OCI-LY1 (cell line): ENCODE measurements at regions not wholly inside any gene's neighbourhood (a gene's known extent, or its start where the extent isn't known, plus 50 kb on each side); places are given as distances from the start of the nearest gene placed in this dataset.

ENCODE experiments used
- H2AFZ ChIP-seq: fragments of 200-600 bp; sonication (generic), shearing (Covaris generic); 2 replicates; pipeline ENCODE4 v1.6.0; 2014; ENCODE audit warnings: antibody characterized with exemption, mild to moderate bottlenecking, low read length
- H3F3A ChIP-seq: fragments of 200-600 bp; sonication (generic), shearing (Covaris generic); 2 replicates; pipeline ENCODE4 v1.6.0; 2014; ENCODE audit warnings: mild to moderate bottlenecking, antibody characterized with exemption, low read length, moderate library complexity; ENCODE audit not compliant: insufficient read depth
- H3K27ac ChIP-seq: fragments of 200-600 bp; sonication (generic); 2 replicates; pipeline ENCODE4 v1.5.1; 2014; ENCODE audit warnings: low read length, mixed run types, mild to moderate bottlenecking, low read depth; ENCODE audit not compliant: poor library complexity, severe bottlenecking
- H3K27me3 ChIP-seq: fragments of 200-600 bp; sonication (generic); 2 replicates; pipeline ENCODE4 v1.6.0; 2014; ENCODE audit warnings: antibody characterized with exemption, mild to moderate bottlenecking, low read length, moderate library complexity; ENCODE audit not compliant: insufficient read depth
- H3K36me3 ChIP-seq: fragments of 200-600 bp; sonication (generic); 2 replicates; pipeline ENCODE4 v1.6.1; 2014; ENCODE audit warnings: mild to moderate bottlenecking, antibody characterized with exemption, low read length, moderate library complexity, mixed read lengths; ENCODE audit not compliant: insufficient read depth
- H3K4me1 ChIP-seq: fragments of 200-600 bp; sonication (generic); 2 replicates; pipeline ENCODE4 v1.5.1; 2014; ENCODE audit warnings: mild to moderate bottlenecking, low read length, moderate library complexity; ENCODE audit not compliant: insufficient read depth, severe bottlenecking
- H3K4me2 ChIP-seq: fragments of 200-600 bp; sonication (generic), shearing (Covaris generic); 2 replicates; pipeline ENCODE4 v1.6.1; 2014; ENCODE audit warnings: low read length
- H3K4me3 ChIP-seq: fragments of 200-600 bp; sonication (generic); 2 replicates; pipeline ENCODE4 v1.5.1; 2014; ENCODE audit warnings: low read length, low read depth, mild to moderate bottlenecking, mixed read lengths; ENCODE audit not compliant: poor library complexity, severe bottlenecking
- H3K79me2 ChIP-seq: fragments of 200-600 bp; shearing (Covaris generic); 2 replicates; pipeline ENCODE4 v1.6.1; 2016; ENCODE audit warnings: mixed run types, low read length, mixed read lengths; ENCODE audit not compliant: insufficient read depth
- H3K9ac ChIP-seq: fragments of 200-600 bp; sonication (generic), shearing (Covaris generic); 2 replicates; pipeline ENCODE4 v1.6.1; 2014; ENCODE audit warnings: mild to moderate bottlenecking, low read length, mixed read lengths
- H3K9me2 ChIP-seq: fragments of 200-600 bp; sonication (generic), shearing (Covaris generic); 2 replicates; pipeline ENCODE4 v1.6.1; 2014; ENCODE audit warnings: low read depth, mild to moderate bottlenecking, low read length, mixed read lengths
- H3K9me3 ChIP-seq: fragments of 200-600 bp; shearing (Covaris generic); 2 replicates; pipeline ENCODE4 v1.6.1; 2014; ENCODE audit warnings: low read length, mixed read lengths
- H4K20me1 ChIP-seq: fragments of 200-600 bp; sonication (generic), shearing (Covaris generic); 2 replicates; pipeline ENCODE4 v1.6.0; 2016; ENCODE audit warnings: mild to moderate bottlenecking, low read length; ENCODE audit not compliant: insufficient read depth
- EZH2 ChIP-seq: fragments of 200-600 bp; sonication (generic), shearing (Covaris generic); IDR thresholded peaks from 2 replicates; pipeline ENCODE4 v1.8.0; 2017; ENCODE audit warnings: borderline replicate concordance, mixed run types, mild to moderate bottlenecking, antibody characterized with exemption, low read length, moderate library complexity, mixed read lengths
- TF ChIP-seq, protein P1 (sequence below): fragments of 200-600 bp; sonication (generic), shearing (Covaris generic); IDR thresholded peaks from 2 replicates; pipeline ENCODE4 v1.5.1; 2017; ENCODE audit warnings: mild to moderate bottlenecking, antibody characterized with exemption, low read length, moderate library complexity, mixed read lengths

DNA sequence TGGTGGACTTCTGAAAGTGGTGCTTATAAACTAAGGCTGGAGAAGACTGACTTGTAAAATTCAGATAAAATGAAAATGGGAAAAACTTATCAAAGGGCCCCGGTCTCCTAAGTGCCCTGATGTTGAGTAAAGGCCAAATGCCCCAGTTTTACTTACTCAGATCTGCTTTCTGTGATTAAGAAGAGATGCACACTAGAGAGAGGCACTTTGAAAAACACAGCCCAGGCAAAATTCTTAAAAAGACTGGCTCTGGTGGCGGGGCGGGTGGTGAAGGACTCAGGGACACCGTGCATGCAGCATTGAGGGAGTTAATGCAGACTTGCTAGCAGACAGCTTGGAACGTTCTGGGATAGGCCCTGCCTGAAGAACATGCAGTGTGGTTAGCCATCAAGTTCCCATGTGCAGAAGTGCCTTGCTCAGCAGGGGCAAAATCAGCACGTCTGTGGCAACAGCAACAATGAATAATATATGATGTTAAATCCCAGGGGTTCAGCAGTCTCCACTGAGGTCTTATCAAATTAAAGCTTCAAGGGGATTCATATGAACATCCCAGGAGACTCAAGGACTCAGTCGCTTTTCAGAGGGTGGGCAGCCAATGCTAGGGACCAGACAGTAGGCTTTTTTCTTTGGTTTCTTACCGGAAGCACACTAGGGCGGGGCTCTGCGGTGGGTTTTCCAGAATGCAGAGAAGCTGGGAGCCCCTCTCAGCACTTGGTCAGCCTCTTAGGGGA is 105.0 kb downstream of the DAD1 start:
- Histone ChIP-seq H3K4me3 (peak overlapping the region; percentile 29), H3K4me2 (peak overlapping the region; percentile 76), H3K27ac (peak overlapping the region; percentile 98), H2AFZ (no peak overlapping the region), H3F3A (peaks cover 3% of the 10 kb centered on the region; the same call in 1 of the 2 replicates), H3K27me3 (no peaks in the 10 kb centered on the region), H3K9ac (peak overlapping the region; percentile 75), H3K9me3 (no peaks in the 10 kb centered on the region), H3K9me2 (no peaks in the 10 kb centered on the region), H3K36me3 (no peaks in the 10 kb centered on the region), H4K20me1 (no peaks in the 10 kb centered on the region), H3K79me2 (no peaks in the 10 kb centered on the region), H3K4me1 (peaks cover 100% of the 10 kb centered on the region)
- TF ChIP-seq EZH2 = no peak

DNA sequence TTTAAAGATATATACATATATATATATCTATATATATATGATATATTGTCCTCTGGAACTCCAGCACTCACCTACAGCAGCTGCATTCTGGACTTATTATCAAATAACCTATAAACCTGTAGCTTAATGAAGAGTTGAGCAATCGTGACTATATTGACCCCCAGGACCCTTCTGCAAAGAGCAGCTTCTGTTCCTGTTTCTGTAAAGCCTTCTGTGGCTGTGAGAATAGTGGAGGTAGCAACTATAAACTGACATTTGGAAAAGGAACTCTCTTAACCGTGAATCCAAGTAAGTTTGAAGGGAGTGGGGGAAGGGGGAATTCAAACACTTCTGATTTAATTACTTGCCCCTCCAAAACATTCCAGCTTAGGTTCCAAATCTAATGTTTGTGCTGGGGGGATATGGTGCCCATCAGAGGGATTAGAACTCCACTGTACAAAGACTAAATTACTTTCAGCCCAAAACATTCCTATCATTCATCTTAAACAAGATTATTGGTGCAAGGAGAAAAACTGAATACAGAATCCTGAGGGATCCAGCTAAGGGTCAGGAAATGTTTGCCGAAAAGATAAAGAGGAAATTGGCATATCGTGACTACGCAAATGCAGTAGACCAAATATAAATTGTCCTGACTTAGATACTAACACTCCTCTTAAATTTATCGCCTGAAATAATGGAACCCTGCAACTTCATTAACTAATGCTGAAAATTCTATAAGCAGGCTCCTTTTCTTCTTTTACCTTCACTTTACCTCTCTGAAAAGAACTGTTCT is 106.1 kb downstream of the DAD1 start:
- H4K20me1 ChIP-seq = no peaks in the 10 kb centered on the region
- peak overlapping the region; percentile 98 for H3K27ac ChIP-seq
- no peaks in the 10 kb centered on the region for H3K79me2 ChIP-seq
- peaks cover 100% of the 10 kb centered on the region for H3K4me1 ChIP-seq
- peak overlapping the region; percentile 75 for H3K9ac ChIP-seq
- no peaks in the 10 kb centered on the region for H3K9me3 ChIP-seq
- H3K36me3 ChIP-seq = no peaks in the 10 kb centered on the region
- peak overlapping the region; percentile 29 for H3K4me3 ChIP-seq
- no peaks in the 10 kb centered on the region for H3K9me2 ChIP-seq
- H3F3A ChIP-seq = peaks cover 6% of the 10 kb centered on the region; the same call in 1 of the 2 replicates
- H3K27me3 ChIP-seq = no peaks in the 10 kb centered on the region
- TF ChIP-seq, protein P1, sequence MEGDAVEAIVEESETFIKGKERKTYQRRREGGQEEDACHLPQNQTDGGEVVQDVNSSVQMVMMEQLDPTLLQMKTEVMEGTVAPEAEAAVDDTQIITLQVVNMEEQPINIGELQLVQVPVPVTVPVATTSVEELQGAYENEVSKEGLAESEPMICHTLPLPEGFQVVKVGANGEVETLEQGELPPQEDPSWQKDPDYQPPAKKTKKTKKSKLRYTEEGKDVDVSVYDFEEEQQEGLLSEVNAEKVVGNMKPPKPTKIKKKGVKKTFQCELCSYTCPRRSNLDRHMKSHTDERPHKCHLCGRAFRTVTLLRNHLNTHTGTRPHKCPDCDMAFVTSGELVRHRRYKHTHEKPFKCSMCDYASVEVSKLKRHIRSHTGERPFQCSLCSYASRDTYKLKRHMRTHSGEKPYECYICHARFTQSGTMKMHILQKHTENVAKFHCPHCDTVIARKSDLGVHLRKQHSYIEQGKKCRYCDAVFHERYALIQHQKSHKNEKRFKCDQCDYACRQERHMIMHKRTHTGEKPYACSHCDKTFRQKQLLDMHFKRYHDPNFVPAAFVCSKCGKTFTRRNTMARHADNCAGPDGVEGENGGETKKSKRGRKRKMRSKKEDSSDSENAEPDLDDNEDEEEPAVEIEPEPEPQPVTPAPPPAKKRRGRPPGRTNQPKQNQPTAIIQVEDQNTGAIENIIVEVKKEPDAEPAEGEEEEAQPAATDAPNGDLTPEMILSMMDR = no peak
- TF ChIP-seq EZH2 = no peak
- no peak overlapping the region for H2AFZ ChIP-seq
- peak overlapping the region; percentile 76 for H3K4me2 ChIP-seq

DNA sequence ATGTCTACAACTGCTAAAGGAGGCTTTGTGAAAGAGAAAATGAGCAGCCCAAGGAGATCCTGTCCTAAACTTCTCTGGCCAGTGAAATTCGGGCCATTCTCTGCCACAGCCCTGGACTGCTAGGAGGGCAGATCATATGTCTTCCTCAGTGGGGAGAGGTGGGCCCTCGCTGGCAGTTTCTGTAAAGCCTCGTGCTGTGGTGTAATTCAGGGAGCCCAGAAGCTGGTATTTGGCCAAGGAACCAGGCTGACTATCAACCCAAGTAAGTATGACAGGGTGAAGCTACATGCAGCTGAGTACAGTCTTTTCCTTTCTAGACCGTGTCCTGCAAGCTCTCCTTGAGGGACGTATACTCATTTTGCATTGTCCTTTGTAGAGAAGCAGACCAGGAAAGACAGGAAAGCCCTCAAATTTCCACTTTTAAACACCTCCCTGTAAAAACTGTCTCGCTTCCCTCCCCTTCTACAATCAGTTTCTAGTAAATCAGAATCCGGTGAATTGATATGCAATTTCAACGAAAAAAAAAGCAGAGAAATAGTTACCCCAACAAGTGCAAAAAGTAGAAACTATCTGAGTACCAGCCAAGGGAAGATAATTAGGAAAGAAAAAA is 106.8 kb downstream of the DAD1 start:
- Histone ChIP-seq H3K4me1 (peaks cover 100% of the 10 kb centered on the region), H3K9ac (peak overlapping the region; percentile 75), H3K27ac (peak overlapping the region; percentile 98), H3K27me3 (no peaks in the 10 kb centered on the region), H3K36me3 (no peaks in the 10 kb centered on the region), H3K9me3 (no peaks in the 10 kb centered on the region), H3K4me2 (peak overlapping the region; percentile 73), H3F3A (peaks cover 12% of the 10 kb centered on the region; the same call in 1 of the 2 replicates), H4K20me1 (no peaks in the 10 kb centered on the region), H3K79me2 (no peaks in the 10 kb centered on the region), H2AFZ (no peak overlapping the region), H3K9me2 (no peaks in the 10 kb centered on the region), H3K4me3 (peak overlapping the region; percentile 42)
- TF ChIP-seq EZH2 = no peak
- TF ChIP-seq, protein P1 = no peak
